B cell (primary cell): ENCODE measurements at regions not wholly inside any gene's neighbourhood (a gene's known extent, or its start where the extent isn't known, plus 50 kb on each side); places are given as distances from the start of the nearest gene placed in this dataset.
"Not testable (repeated sequence)": the region's sequence is repeated elsewhere in the genome, so short reads cannot be mapped to it uniquely, and the experiment has no call there.

ENCODE experiments used
- ATAC-seq: fragments of 200-7000 bp; cut with Tn5 transposase; one replicate; pipeline ENCODE4 v1.10.0; 2021; ENCODE audit warnings: low read depth, mild to moderate bottlenecking, moderate number of reproducible peaks, moderate library complexity
- CTCF ChIA-PET: fragments of 350-600 bp; sonication (Branson Sonifier 250); formaldehyde crosslinking; loops from one replicate; lab custom pipeline; 2021; ENCODE audit warnings: antibody characterized with exemption, inconsistent platforms; lab: Charles Lee
- POLR2A ChIA-PET: fragments of 350-600 bp; sonication (Branson Sonifier 250); formaldehyde crosslinking; loops from one replicate; lab custom pipeline; 2021; ENCODE audit warnings: antibody characterized with exemption; lab: Charles Lee
- DNase-seq: peaks from one replicate; pipeline ENCODE4 v3.0.0; 2013
- H2AFZ ChIP-seq: 2 replicates; pipeline ENCODE4 v1.6.1; 2012; ENCODE audit warnings: mild to moderate bottlenecking, low read depth, low read length; ENCODE audit not compliant: insufficient read depth, poor library complexity, severe bottlenecking
- H3K27ac ChIP-seq, 2 donors: 1 replicate in 1 of 2; 2 replicates in 1 of 2; pipeline ENCODE4 v1.5.1; 2012 to 2013; ENCODE audit warnings: low read length in 2 of 2, mild to moderate bottlenecking in 2 of 2, moderate library complexity in 1 of 2
- H3K27me3 ChIP-seq, 4 experiments: fragments of 200-600 bp in 1 of 4; sonication (generic) in 1 of 4; replicated peaks in 1 of 4; 1 replicate in 2 of 4; 2 replicates in 2 of 4; pipeline versions ENCODE4 v1.6.1 to v1.7.0; 2013 to 2016; ENCODE audit warnings: low read length in 3 of 4, mild to moderate bottlenecking in 2 of 4, mixed read lengths in 1 of 4, moderate library complexity in 1 of 4; ENCODE audit not compliant: insufficient read depth in 4 of 4, control insufficient read depth in 3 of 4; ENCODE audit errors: control extremely low read depth in 1 of 4
- H3K36me3 ChIP-seq, 2 experiments: replicated peaks in 1 of 2; 1 replicate in 1 of 2; 2 replicates in 1 of 2; pipeline versions ENCODE4 v1.6.1 to v1.7.1; 2013; ENCODE audit warnings: low read length in 1 of 2; ENCODE audit not compliant: insufficient read depth in 2 of 2, control insufficient read depth in 1 of 2; ENCODE audit errors: control extremely low read depth in 1 of 2, extremely low read depth in 1 of 2
- H3K4me1 ChIP-seq, 2 donors: fragments of 200-600 bp in 1 of 2; sonication (generic) in 1 of 2; 1 replicate in 1 of 2; 2 replicates in 1 of 2; pipeline versions ENCODE4 v1.5.1 to v1.6.1; 2013 to 2017; ENCODE audit warnings: low read length in 2 of 2; ENCODE audit not compliant: control insufficient read depth in 2 of 2, insufficient read depth in 2 of 2
- H3K4me2 ChIP-seq: replicated peaks from 2 replicates; pipeline ENCODE3; 2012; ENCODE audit warnings: mild to moderate bottlenecking, low read depth, low read length; ENCODE audit not compliant: poor library complexity, severe bottlenecking
- H3K4me3 ChIP-seq, 5 experiments: fragments of 200-600 bp in 1 of 5; sonication (generic) in 1 of 5; 1 replicate in 3 of 5; 2 replicates in 2 of 5; pipeline versions ENCODE4 v1.5.1 to v1.7.0; 2011 to 2016; ENCODE audit warnings: low read length in 4 of 5, mild to moderate bottlenecking in 4 of 5, low read depth in 2 of 5, control low read depth in 1 of 5, moderate library complexity in 1 of 5; ENCODE audit not compliant: insufficient read depth in 1 of 5; ENCODE audit errors: control extremely low read depth in 1 of 5, extremely low read depth in 1 of 5
- H3K79me2 ChIP-seq: fragments of 200-600 bp; sonication (generic); one replicate; pipeline ENCODE4 v1.6.0; 2016; ENCODE audit warnings: low read length; ENCODE audit not compliant: control insufficient read depth, insufficient read depth
- H3K9ac ChIP-seq: fragments of 200-600 bp; sonication (generic); 2 replicates; pipeline ENCODE4 v1.6.1; 2017; ENCODE audit warnings: mild to moderate bottlenecking, low read length, moderate library complexity
- H3K9me3 ChIP-seq, 3 donors: one replicate each; pipeline versions ENCODE4 v1.6.1 to v1.7.1; 2013; ENCODE audit warnings: low read length in 2 of 3; ENCODE audit not compliant: control insufficient read depth in 2 of 3, insufficient read depth in 1 of 3; ENCODE audit errors: control extremely low read depth in 1 of 3
- H4K20me1 ChIP-seq: 2 replicates; pipeline ENCODE4 v1.6.0; 2012; ENCODE audit warnings: mild to moderate bottlenecking, low read length; ENCODE audit not compliant: insufficient read depth, control insufficient read depth, poor library complexity, severe bottlenecking
- H3K27ac Mint-ChIP-seq: one replicate; pipeline ENCODE4 v1.8.0; 2021; ENCODE audit warnings: mixed read lengths
- H3K27me3 Mint-ChIP-seq: one replicate; pipeline ENCODE4 v1.8.0; 2021; ENCODE audit warnings: mixed read lengths
- H3K4me1 Mint-ChIP-seq: one replicate; pipeline ENCODE4 v1.8.0; 2021; ENCODE audit warnings: mixed read lengths
- H3K4me3 Mint-ChIP-seq: one replicate; pipeline ENCODE4 v1.8.0; 2021; ENCODE audit warnings: mixed read lengths
- H3K9me3 Mint-ChIP-seq: one replicate; pipeline ENCODE4 v1.8.0; 2022; ENCODE audit warnings: mixed read lengths; ENCODE audit not compliant: insufficient read depth
- CTCF ChIP-seq: fragments of 200-600 bp; IDR thresholded peaks from one replicate; pipeline ENCODE4 v1.8.0; 2022; ENCODE audit warnings: antibody characterized with exemption, mild to moderate bottlenecking
- EZH2 ChIP-seq: IDR thresholded peaks from 2 replicates; pipeline ENCODE4 v1.6.1; 2012; ENCODE audit warnings: borderline replicate concordance, low read depth, mild to moderate bottlenecking, moderate library complexity, low read length; ENCODE audit not compliant: insufficient read depth, poor library complexity, severe bottlenecking
- WGBS: methylation state at CpG from one replicate; pipeline ENCODE4 v1.1.5; 2013; ENCODE audit warnings: missing lambda C conversion rate; ENCODE audit not compliant: insufficient coverage; 5-methylcytosine and 5-hydroxymethylcytosine counted together
- intact Hi-C: fragments of 100-400 bp; cut with micrococcal nuclease; formaldehyde crosslinking; loops from one replicate; pipeline ENCODE4 v1.10.0; 2022

GRCh38 chr5:154540600-154540999 is 62.6 kb upstream of the HAND1 start:
- Histone ChIP-seq H3K4me3 (no peak overlapping the region), H4K20me1 (no peaks in the 10 kb centered on the region), H3K27me3 (peaks cover 0 to 9% (median 0%) of the 10 kb centered on the region in 4 experiments), H3K4me2 (no peak overlapping the region), H3K9ac (no peak overlapping the region), H2AFZ (no peak overlapping the region), H3K79me2 (no peaks in the 10 kb centered on the region), H3K27ac (no peak overlapping the region), H3K4me1 (no peaks in the 10 kb centered on the region), H3K36me3 (no peaks in the 10 kb centered on the region), H3K9me3 (no peaks in the 10 kb centered on the region)
- Mint-ChIP-seq H3K27me3 (peaks cover 15% of the 10 kb centered on the region), H3K9me3 (no peaks in the 10 kb centered on the region), H3K4me1 (no peaks in the 10 kb centered on the region), H3K27ac (no peak overlapping the region), H3K4me3 (no peak overlapping the region)
- TF ChIP-seq CTCF (no peak), EZH2 (no peak)
- CTCF ChIA-PET = no interaction called here
- WGBS = no CpG with 5 or more reads among the region's 1 CpG
- DNase-seq (no peak), ATAC-seq (no peak)
- intact Hi-C loops = no loop called here
- POLR2A ChIA-PET = no interaction called here

- Histone ChIP-seq H3K9ac (no peak overlapping the region), H2AFZ (no peak overlapping the region), H3K36me3 (no peaks in the 10 kb centered on the region), H3K4me1 (no peaks in the 10 kb centered on the region), H3K27me3 (peaks cover 0 to 9% (median 0%) of the 10 kb centered on the region in 4 experiments), H3K4me2 (no peak overlapping the region), H3K9me3 (no peaks in the 10 kb centered on the region), H3K79me2 (no peaks in the 10 kb centered on the region), H4K20me1 (no peaks in the 10 kb centered on the region), H3K27ac (no peak overlapping the region), H3K4me3 (no peak overlapping the region)
- DNase-seq = no peak
- ChIA-PET CTCF (no interaction called here), POLR2A (no interaction called here)
- Mint-ChIP-seq H3K9me3 (no peaks in the 10 kb centered on the region), H3K27ac (no peak overlapping the region), H3K27me3 (peaks cover 23% of the 10 kb centered on the region), H3K4me1 (no peaks in the 10 kb centered on the region), H3K4me3 (no peak overlapping the region)
- no peak for ATAC-seq
- no peak for TF ChIP-seq EZH2
- TF ChIP-seq CTCF = no peak
- 100% methylated on average over 3 of the region's 6 CpGs for WGBS
- intact Hi-C loops = no loop called here
Observed at GRCh38 chr5:154538492-154538891, 60.5 kb upstream of the HAND1 start.

GRCh38 chr5:154536439-154536838 is 58.4 kb upstream of the HAND1 start:
- H3K4me2 ChIP-seq, H3K36me3 ChIP-seq, H3K9ac ChIP-seq, DNase-seq, ATAC-seq, intact Hi-C loops, H3K4me1 ChIP-seq, H2AFZ ChIP-seq, H3K9me3 Mint-ChIP-seq, H3K27ac ChIP-seq, H3K4me3 ChIP-seq, POLR2A ChIA-PET, H3K27me3 ChIP-seq, H4K20me1 ChIP-seq, H3K9me3 ChIP-seq, H3K4me1 Mint-ChIP-seq, CTCF ChIA-PET, H3K4me3 Mint-ChIP-seq, H3K27ac Mint-ChIP-seq, H3K79me2 ChIP-seq: not testable (repeated sequence)
- no CpG with 5 or more reads among the region's 4 CpGs for WGBS
- peaks cover 28% of the 10 kb centered on the region for H3K27me3 Mint-ChIP-seq
